Chondrocyte (in vitro differentiated cells): ENCODE measurements at regions not wholly inside any gene's neighbourhood (a gene's known extent, or its start where the extent isn't known, plus 50 kb on each side); places are given as distances from the start of the nearest gene placed in this dataset.

ENCODE experiments used
- DNase-seq: peaks from one replicate; pipeline ENCODE4 v3.0.0; 2021; ENCODE audit warnings: mixed read lengths, low spot score
- H3K27ac Mint-ChIP-seq: one replicate; pipeline ENCODE4 v1.8.0; 2021; ENCODE audit warnings: mild to moderate bottlenecking, moderate library complexity, mixed read lengths; ENCODE audit not compliant: unreplicated experiment
- H3K27me3 Mint-ChIP-seq: 2 replicates; pipeline ENCODE4 v1.8.0; 2021; ENCODE audit warnings: low read depth, mixed read lengths
- H3K36me3 Mint-ChIP-seq: 2 replicates; pipeline ENCODE4 v1.8.0; 2021; ENCODE audit warnings: low read depth, mixed read lengths
- H3K4me1 Mint-ChIP-seq: 2 replicates; pipeline ENCODE4 v1.8.0; 2021; ENCODE audit warnings: low read depth, mild to moderate bottlenecking, mixed read lengths
- H3K4me3 Mint-ChIP-seq: one replicate; pipeline ENCODE4 v1.8.0; 2021; ENCODE audit warnings: mild to moderate bottlenecking, moderate library complexity, mixed read lengths; ENCODE audit not compliant: unreplicated experiment
- H3K9me3 Mint-ChIP-seq: 2 replicates; pipeline ENCODE4 v1.8.0; 2021; ENCODE audit warnings: low read depth, mixed read lengths
- CTCF ChIP-seq: fragments of 200-600 bp; sonication (generic); IDR thresholded peaks from 2 replicates; pipeline ENCODE4 v1.5.0; 2021; ENCODE audit warnings: antibody characterized with exemption, mild to moderate bottlenecking, moderate library complexity

- no peak for TF ChIP-seq CTCF
- Mint-ChIP-seq H3K36me3 (no peaks in the 10 kb centered on the region), H3K27ac (no peak overlapping the region), H3K4me1 (no peaks in the 10 kb centered on the region), H3K9me3 (peaks cover 2% of the 10 kb centered on the region), H3K4me3 (no peak overlapping the region), H3K27me3 (no peaks in the 10 kb centered on the region)
- no peak for DNase-seq
These were observed 1395.5 kb upstream of the PIK3C3 start for GRCh38 chr18:40559556-40559955.

GRCh38 chr18:40558706-40559392 lies 1396.2 kb upstream of the PIK3C3 start:
- Mint-ChIP-seq H3K9me3 (peaks cover 2% of the 10 kb centered on the region), H3K4me1 (no peaks in the 10 kb centered on the region), H3K27ac (no peak overlapping the region), H3K36me3 (no peaks in the 10 kb centered on the region), H3K4me3 (no peak overlapping the region), H3K27me3 (no peaks in the 10 kb centered on the region)
- no peak for TF ChIP-seq CTCF
- no peak for DNase-seq

- no peak overlapping the region for H3K4me3 Mint-ChIP-seq
These were observed 1399.1 kb upstream of the PIK3C3 start for GRCh38 chr18:40555914-40556313.

GRCh38 chr18:40553029-40553428 lies 1402.0 kb upstream of the PIK3C3 start:
- Mint-ChIP-seq H3K4me1 (no peaks in the 10 kb centered on the region), H3K4me3 (no peak overlapping the region), H3K9me3 (peaks cover 2% of the 10 kb centered on the region), H3K27me3 (no peaks in the 10 kb centered on the region), H3K36me3 (no peaks in the 10 kb centered on the region), H3K27ac (no peak overlapping the region)
- no peak for DNase-seq
- TF ChIP-seq CTCF = no peak

More at GRCh38 chr18:40555914-40556313, 1399.1 kb upstream of the PIK3C3 start:
- DNase-seq = no peak
- no peak for TF ChIP-seq CTCF
- H3K4me1 Mint-ChIP-seq = no peaks in the 10 kb centered on the region
- H3K9me3 Mint-ChIP-seq = peaks cover 2% of the 10 kb centered on the region
- H3K27me3 Mint-ChIP-seq = no peaks in the 10 kb centered on the region
- no peaks in the 10 kb centered on the region for H3K36me3 Mint-ChIP-seq
- no peak overlapping the region for H3K27ac Mint-ChIP-seq

- Mint-ChIP-seq H3K27me3 (no peaks in the 10 kb centered on the region), H3K36me3 (no peaks in the 10 kb centered on the region), H3K9me3 (no peaks in the 10 kb centered on the region), H3K27ac (no peak overlapping the region), H3K4me1 (no peaks in the 10 kb centered on the region), H3K4me3 (no peak overlapping the region)
- no peak for DNase-seq
- TF ChIP-seq CTCF = no peak
These were observed 1408.2 kb upstream of the PIK3C3 start for GRCh38 chr18:40546875-40547274.
